HG03103 (cell line): ENCODE measurements at regions not wholly inside any gene's neighbourhood (a gene's known extent, or its start where the extent isn't known, plus 50 kb on each side); places are given as distances from the start of the nearest gene placed in this dataset.
"Not testable (repeated sequence)": the region's sequence is repeated elsewhere in the genome, so short reads cannot be mapped to it uniquely, and the experiment has no call there.

Experiments used
- ATAC-seq: cut with Tn5 transposase; IDR thresholded peaks from one replicate; pipeline ENCODE4 v1.9.1; 2021; ENCODE audit warnings: low read depth; ENCODE audit not compliant: unreplicated experiment

GRCh38 chr9:40939201-40939887 is 189.1 kb downstream of the FOXD4L6 start:
- ATAC-seq = not testable (repeated sequence)

DNA sequence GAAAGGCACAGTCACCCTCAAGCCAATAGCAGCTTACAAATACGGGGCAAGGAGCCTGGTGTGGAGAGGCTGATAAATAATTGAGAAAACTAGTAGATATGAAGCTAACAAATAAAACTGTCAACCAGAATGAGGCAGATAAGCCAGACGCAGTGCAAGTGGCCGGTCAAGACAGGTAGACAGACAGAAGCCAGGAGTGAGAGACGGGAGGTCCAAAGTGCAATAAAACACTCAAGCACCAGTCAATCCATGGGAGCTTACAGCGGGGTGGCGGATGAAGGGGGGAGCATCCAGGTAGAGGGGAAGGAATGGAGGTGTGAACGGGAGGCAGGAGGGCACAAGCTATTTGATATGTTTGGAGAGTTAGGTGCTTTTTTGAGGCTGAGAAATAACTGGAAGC is 193.1 kb downstream of the FOXD4L6 start:
- ATAC-seq = no peak

DNA sequence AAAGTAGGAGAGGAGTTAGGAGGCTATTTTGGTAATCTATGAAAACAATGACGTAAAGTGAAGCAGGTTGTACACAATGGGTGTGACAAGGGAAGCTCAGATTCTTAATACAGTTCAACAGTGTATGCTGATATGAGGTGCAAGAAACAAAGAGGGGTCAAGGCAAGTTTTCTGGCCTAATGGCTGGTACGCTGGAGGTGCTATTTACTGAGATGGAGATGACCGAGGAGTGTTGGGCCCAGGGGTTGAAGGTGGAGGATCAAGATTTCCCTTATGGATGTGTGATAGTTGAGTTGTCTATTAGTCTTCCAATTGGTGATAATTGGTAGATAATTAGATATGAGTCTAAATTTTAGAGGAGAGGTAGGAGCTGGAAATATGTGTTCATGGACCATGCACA is 194.0 kb downstream of the FOXD4L6 start:
- ATAC-seq = not testable (repeated sequence)

DNA sequence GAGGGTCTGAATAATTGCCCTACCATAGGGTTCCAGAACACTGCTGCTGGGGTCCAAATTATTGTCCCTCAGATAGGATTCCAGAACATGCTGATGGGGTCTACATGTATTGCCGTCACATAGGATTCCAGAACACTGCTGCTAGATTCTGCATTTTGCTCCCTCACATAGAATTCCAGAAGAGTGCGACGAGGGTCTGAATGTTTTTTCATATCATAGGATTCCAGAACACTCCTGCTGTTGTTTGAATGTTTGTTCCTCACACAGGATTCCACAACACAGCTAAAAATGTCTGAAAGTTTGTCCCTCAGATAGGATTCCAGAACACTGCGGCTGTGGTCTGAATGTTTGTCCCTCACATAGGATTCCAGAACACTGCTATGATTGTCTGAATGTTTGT is 198.1 kb downstream of the FOXD4L6 start:
- ATAC-seq = not testable (repeated sequence)

DNA sequence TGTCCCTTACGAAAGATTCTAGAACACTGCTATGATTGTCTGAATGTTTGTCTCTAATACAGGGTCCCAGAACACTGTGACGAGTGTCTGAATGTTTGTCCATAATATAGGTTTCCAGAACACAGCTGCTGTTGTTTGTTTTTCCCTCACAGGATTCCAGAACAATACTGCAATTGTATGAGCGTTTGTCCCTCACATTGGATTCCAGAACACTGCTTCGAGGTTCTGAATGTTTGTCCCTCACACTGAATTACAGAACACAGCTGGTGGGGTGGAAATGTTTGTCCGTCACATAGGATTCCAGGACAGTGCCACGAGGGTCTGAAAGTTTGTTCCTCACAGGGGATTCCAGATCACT is 199.0 kb downstream of the FOXD4L6 start:
- not testable (repeated sequence) for ATAC-seq

DNA sequence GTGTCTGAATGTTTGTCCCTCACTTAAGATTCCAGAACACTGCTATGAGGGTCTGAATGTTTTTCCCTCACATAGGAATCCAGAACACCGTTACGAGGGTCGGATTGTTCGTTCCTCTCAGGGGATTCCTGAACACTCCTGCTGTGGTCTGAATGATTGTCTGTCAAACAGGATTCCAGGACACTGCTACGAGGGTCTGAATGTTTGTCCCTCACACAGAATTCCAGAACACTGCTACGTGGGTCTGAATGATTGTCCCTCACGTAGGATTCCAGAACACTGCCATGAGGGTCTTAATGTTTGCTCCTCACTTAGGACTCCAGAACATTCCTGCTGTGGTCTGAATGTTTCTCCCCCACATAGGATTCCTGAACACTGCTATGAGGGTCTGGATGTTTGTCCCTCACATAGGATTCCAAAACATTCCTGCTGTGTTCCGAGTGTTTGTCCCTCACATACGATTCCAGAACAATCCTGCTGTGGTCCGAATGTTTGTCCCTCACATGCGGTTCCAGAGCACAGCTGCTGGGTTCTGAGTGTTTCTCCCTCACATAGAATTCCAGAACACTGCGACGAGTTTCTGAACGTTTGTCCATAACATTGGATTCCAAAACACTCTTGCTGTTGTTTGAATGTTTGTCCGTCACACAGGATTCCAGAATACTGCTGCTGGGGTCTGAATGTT is 199.5 kb downstream of the FOXD4L6 start:
- no peak for ATAC-seq

DNA sequence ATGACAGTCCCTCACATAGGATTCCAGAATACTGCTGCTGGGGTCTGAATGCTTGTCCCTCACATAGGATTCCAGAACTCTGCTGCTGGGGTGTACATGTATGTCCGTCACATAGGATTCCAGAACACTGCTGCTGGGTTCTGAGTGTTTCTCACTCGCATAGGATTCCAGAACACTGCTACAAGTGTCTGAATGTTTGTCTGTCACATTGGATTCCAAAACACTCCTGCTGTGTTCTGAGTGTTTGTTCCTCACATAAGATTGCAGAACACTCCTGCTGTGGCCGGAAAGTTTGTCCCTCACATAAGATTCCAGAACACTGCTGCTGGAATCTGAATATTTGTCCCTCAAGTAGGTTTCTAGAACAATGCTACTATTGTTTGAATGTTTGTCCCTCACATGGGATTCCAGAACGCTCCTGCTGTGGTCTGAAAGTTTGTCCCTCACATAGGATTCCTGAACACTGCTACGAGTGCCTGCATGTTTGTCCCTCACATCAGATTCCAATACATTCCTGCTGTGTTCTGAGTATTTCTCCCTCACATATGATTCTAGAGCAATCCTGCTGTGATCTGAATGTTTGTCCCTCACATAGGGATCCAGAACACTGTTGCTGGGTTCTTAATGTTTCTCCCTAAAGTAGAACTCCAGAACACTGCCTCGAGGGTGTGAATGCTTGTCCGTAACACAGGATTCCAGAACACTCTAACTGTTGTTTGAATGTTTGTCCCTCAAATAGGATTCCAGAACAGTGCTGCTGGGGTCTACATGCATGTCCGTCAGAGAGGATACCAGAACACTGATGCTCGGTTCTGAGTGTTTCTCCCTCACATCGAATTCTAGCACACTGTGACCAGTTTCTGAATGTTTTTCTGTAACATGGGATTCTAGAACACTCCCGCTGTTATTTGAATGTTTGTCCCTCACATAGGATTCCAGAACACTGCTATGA is 200.4 kb downstream of the FOXD4L6 start:
- no peak for ATAC-seq

- ATAC-seq = no peak
These were observed 201.2 kb downstream of the FOXD4L6 start for GRCh38 chr9:40927260-40927631.

DNA sequence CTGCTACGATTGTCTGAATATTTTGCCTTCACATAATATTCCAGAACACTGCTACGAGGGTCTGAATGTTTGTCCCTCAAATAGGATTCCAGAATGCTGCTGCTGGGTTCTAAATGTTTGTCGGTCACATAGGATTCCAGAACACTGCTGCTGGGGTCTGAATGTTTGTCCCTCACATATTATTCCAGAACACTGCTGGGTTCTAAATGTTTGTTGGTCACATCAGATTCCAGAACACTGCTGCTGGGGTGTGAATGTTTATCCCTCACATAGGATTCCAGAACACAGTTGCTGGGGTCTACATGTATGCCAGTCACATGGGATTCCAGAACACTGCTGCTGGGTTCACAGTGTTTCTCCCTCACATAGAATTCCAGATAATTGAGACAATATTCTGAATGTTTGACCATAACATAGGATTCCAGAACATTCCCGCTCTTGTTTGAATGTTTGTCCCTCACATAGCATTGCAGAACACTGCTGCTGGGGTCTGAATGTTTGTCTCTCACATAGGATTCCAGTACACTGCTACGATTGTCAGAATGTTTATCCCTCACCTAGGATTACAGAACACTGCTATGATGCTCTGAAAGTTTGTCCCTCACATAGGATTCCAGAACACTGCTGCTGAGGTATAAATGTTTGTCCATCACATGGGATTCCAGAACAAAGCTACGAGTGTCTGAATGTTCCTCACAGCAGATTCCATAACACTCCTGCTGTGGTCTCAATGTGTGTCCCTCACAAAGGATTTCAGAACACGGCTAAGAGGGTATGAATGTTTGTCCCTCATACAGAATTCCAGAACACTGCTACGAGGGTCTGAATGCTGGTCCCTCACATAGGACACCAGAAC is 201.8 kb downstream of the FOXD4L6 start:
- no peak for ATAC-seq

GRCh38 chr9:40925149-40925548 is 203.3 kb downstream of the FOXD4L6 start:
- ATAC-seq = no peak

- ATAC-seq = not testable (repeated sequence)
These were observed 212.1 kb downstream of the FOXD4L6 start for GRCh38 chr9:40916399-40916783.

- not testable (repeated sequence) for ATAC-seq
These were observed 212.7 kb downstream of the FOXD4L6 start for GRCh38 chr9:40915660-40916398.

DNA sequence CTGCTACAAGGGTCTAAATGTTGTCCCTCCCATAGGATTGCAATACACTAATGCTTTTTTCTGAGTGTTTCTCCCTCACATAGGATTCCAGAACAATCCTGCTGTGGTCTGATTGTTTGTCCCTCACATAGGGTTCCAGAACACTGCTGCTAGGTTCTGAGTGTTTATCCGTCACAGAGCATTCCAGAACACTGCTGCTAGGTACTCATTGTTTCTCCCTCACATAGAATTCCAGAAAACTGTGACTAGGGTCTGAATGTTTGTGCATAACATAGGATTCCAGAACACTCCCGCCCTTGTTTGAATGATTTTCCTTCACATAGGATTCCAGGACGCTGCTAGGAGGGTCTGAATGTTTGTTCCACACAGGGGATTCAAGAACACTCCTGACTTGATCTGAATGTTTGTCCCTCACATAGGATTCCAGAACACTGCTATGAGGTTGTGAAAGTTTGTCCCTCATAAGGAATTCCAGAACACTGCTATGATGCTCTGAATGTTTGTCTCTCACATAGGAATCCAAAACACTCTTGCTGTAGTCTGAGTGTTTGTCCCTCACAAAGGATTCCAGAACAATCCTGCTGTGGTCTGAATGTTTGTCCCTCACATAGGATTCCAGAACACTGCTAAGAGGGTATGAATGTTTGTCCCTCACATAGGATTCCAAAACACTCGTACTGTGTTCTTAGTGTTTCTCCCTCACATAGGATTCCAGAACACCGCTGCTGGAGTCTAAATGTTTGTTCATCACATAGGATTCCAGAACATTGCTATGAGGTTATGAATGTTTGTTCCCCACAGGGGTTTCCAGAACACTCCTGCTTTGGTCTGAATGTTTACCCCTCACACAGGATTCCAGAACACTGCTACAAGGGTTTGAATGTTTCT is 213.5 kb downstream of the FOXD4L6 start:
- no peak for ATAC-seq

DNA sequence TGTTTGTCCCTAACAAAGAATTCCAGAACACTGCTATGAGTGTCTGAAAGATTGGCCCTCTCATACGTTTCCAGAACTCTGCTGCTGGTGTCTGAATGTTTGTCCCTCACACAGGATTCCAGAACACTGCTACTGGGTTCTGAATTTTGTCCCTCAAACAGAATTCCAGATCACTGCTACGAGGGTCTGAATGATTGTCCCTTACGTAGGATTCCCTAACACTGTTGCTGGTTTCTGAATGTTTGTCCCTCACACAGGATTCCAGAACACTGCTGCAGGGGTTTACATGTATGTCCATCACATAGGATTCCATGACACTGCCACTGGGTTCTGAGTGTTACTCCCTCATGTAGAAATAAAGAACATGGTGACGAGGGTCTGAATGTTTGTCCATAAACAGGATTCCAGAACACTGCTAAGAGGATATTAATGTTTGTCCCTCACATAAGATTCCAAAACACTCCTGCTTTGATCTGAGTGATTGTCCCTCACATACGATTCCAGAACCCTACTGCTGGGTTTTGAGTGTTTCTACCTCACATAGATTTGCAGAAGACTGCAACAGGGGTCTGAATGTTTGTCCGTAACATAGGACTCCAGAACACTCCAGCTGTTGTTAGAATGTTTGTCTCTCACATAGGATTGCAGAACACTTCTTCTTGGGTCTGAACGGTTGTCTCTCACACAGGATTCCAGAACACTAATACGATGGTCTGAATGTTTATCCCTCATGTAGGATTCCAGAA is 214.4 kb downstream of the FOXD4L6 start:
- no peak for ATAC-seq

- no peak for ATAC-seq
These were observed 215.3 kb downstream of the FOXD4L6 start for GRCh38 chr9:40913096-40913719.

- not testable (repeated sequence) for ATAC-seq
These were observed 215.8 kb downstream of the FOXD4L6 start for GRCh38 chr9:40912679-40913078.

DNA sequence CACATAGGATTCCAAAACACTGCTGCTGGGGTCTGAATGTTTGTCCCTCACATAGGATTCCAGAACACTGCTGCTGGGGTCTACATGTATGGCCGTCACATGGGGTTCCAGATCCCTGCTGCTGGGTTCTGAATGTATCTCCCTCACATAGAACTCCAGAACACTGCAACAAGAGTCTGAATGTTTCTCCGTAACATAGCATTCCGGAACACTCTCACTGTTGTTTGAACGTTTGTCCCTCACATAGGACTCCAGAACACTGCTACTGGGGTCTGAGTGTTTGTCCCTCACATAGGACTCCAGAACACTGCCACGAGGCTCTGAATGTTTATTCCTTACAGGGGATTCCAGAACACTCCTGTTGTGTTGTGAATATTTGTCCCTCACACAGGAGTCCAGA is 216.8 kb downstream of the FOXD4L6 start:
- ATAC-seq = no peak

- not testable (repeated sequence) for ATAC-seq
These were observed 217.5 kb downstream of the FOXD4L6 start for GRCh38 chr9:40910995-40911394.
